Osteoblast (primary cell): ENCODE measurements at regions not wholly inside any gene's neighbourhood (a gene's known extent, or its start where the extent isn't known, plus 50 kb on each side); places are given as distances from the start of the nearest gene placed in this dataset.

ENCODE experiments used
- DNase-seq: peaks from one replicate; pipeline ENCODE4 v3.0.0; 2011; ENCODE audit warnings: low spot score, mixed read lengths; ENCODE audit not compliant: insufficient read length; ENCODE audit errors: missing footprints
- H2AFZ ChIP-seq: 2 replicates; pipeline ENCODE4 v1.6.0; 2011; ENCODE audit warnings: mild to moderate bottlenecking, low read length
- H3K27ac ChIP-seq: 2 replicates; pipeline ENCODE4 v1.5.1; 2011; ENCODE audit warnings: mild to moderate bottlenecking, low read depth, low read length, moderate library complexity
- H3K27me3 ChIP-seq: 2 replicates; pipeline ENCODE4 v1.6.0; 2012; ENCODE audit warnings: mild to moderate bottlenecking, control low read depth, inconsistent platforms, low read length, moderate library complexity; ENCODE audit not compliant: insufficient read depth
- H3K36me3 ChIP-seq: 2 replicates; pipeline ENCODE4 v1.5.1; 2011; ENCODE audit warnings: mild to moderate bottlenecking, low read length, control low read depth, moderate library complexity; ENCODE audit not compliant: insufficient read depth
- H3K4me1 ChIP-seq: 2 replicates; pipeline ENCODE4 v1.5.1; 2011; ENCODE audit warnings: mild to moderate bottlenecking, low read length, control low read depth, moderate library complexity; ENCODE audit not compliant: insufficient read depth
- H3K4me2 ChIP-seq: 2 replicates; pipeline ENCODE4 v1.6.0; 2011; ENCODE audit warnings: mild to moderate bottlenecking, low read length; ENCODE audit not compliant: insufficient read depth
- H3K4me3 ChIP-seq: fragments of 200-600 bp; sonication (generic); 3 replicates; pipeline ENCODE4 v1.5.1; 2012; ENCODE audit warnings: mild to moderate bottlenecking, low read length, inconsistent platforms; ENCODE audit not compliant: insufficient read depth
- H3K79me2 ChIP-seq: 2 replicates; pipeline ENCODE4 v1.6.0; 2012; ENCODE audit warnings: mild to moderate bottlenecking, low read length, control low read depth, inconsistent platforms; ENCODE audit not compliant: insufficient read depth
- H3K9me3 ChIP-seq: 2 replicates; pipeline ENCODE4 v1.5.1; 2011; ENCODE audit warnings: low read depth, low read length, control low read depth
- H4K20me1 ChIP-seq: 2 replicates; pipeline ENCODE4 v1.6.0; 2012; ENCODE audit warnings: mild to moderate bottlenecking, low read length, control low read depth; ENCODE audit not compliant: insufficient read depth
- CTCF ChIP-seq: IDR thresholded peaks from 2 replicates; pipeline ENCODE4 v1.5.1; 2011; ENCODE audit warnings: mild to moderate bottlenecking, low read depth, low read length, moderate library complexity; ENCODE audit errors: extremely low read depth

DNA sequence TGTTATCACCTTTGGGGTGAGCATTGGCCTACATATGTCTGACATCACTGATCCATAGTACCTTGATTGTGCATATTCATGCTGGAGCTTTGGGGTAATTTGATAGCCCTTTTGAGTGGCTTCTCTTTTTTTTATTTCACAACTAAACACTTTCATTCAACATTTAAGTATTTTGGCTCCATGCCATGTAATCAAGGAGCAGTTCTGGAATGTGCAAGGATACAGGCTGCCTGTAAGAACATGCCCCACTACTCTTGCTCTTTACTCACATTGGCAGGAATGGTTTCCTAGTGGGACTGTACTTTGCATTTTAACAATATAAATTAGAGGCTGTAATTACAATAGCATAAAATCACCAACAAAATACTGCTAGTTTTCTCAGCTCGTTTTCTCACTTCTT lies 300.7 kb upstream of the SPAG17 start:
- Histone ChIP-seq H3K4me3 (no peak overlapping the region), H3K9me3 (no peaks in the 10 kb centered on the region), H3K27me3 (no peaks in the 10 kb centered on the region), H4K20me1 (no peaks in the 10 kb centered on the region), H3K36me3 (no peaks in the 10 kb centered on the region), H3K79me2 (no peaks in the 10 kb centered on the region), H3K27ac (no peak overlapping the region), H2AFZ (no peak overlapping the region), H3K4me1 (no peaks in the 10 kb centered on the region), H3K4me2 (no peak overlapping the region)
- no peak for DNase-seq
- no peak for TF ChIP-seq CTCF

GRCh38 chr1:118484893-118485292 lies 299.9 kb upstream of the SPAG17 start:
- Histone ChIP-seq H3K27me3 (no peaks in the 10 kb centered on the region), H3K36me3 (no peaks in the 10 kb centered on the region), H3K4me3 (no peak overlapping the region), H3K79me2 (no peaks in the 10 kb centered on the region), H3K4me1 (no peaks in the 10 kb centered on the region), H4K20me1 (no peaks in the 10 kb centered on the region), H3K4me2 (no peak overlapping the region), H2AFZ (no peak overlapping the region), H3K9me3 (no peaks in the 10 kb centered on the region), H3K27ac (no peak overlapping the region)
- no peak for DNase-seq
- TF ChIP-seq CTCF, result no peak

DNA sequence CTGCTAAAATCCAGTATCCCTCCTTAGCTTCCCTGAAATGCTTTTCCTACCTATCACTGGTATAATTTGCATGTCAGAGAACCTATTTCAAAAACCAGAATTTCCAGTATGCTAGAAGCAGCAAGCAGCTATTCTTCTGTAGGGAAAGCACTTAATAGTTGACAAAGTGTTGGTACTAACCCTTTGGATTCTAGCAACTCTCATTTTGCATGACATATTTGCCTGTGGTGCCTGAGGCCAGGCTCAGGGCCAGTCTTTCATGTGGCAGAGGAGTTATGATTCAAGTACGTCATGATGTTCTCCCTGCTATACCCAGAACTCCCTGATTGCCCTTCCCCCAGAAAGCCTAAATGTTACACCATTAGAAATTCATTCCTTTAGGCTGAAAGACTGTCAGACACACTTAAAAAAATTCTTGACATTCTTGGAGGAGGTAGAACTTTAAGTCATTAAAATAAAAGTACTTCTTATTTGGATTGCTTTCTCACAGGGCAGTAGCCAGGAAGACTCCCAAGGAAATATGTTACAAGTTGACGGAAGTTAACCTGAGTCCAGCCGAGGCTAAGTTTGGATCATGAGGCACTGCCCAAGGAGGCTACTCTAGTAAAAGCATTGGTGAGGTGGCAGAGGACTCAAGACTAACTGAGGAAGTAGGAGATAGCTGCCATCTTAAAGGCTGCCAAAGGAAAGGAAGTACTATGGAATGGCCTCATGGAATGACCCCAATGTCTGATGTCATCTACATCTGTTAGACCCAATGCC lies 298.4 kb upstream of the SPAG17 start:
- no peaks in the 10 kb centered on the region for H4K20me1 ChIP-seq
- H3K4me2 ChIP-seq, result no peak overlapping the region

GRCh38 chr1:118481126-118481525 lies 296.1 kb upstream of the SPAG17 start:
- no peaks in the 10 kb centered on the region for H3K4me1 ChIP-seq
- H3K9me3 ChIP-seq, result no peaks in the 10 kb centered on the region
- no peaks in the 10 kb centered on the region for H3K27me3 ChIP-seq
- H3K36me3 ChIP-seq, result no peaks in the 10 kb centered on the region
- no peak overlapping the region for H3K4me3 ChIP-seq
- no peak overlapping the region for H2AFZ ChIP-seq
- no peak overlapping the region for H3K4me2 ChIP-seq
- no peak overlapping the region for H3K27ac ChIP-seq
- no peaks in the 10 kb centered on the region for H4K20me1 ChIP-seq
- TF ChIP-seq CTCF, result no peak
- no peak for DNase-seq
- H3K79me2 ChIP-seq, result no peaks in the 10 kb centered on the region

More for the DNA sequence above, 298.4 kb upstream of the SPAG17 start:
- Histone ChIP-seq H3K79me2 (no peaks in the 10 kb centered on the region), H3K27ac (no peak overlapping the region), H3K9me3 (no peaks in the 10 kb centered on the region), H3K27me3 (no peaks in the 10 kb centered on the region), H3K36me3 (no peaks in the 10 kb centered on the region), H3K4me1 (no peaks in the 10 kb centered on the region), H2AFZ (no peak overlapping the region), H3K4me3 (no peak overlapping the region)
- TF ChIP-seq CTCF, result no peak
- DNase-seq, result peak; percentile 27
